Spleen (tissue), 7 donors: ENCODE measurements at regions not wholly inside any gene's neighbourhood (a gene's known extent, or its start where the extent isn't known, plus 50 kb on each side); places are given as distances from the start of the nearest gene placed in this dataset.

Experiments used
- POLR2AphosphoS5 ChIP-seq, 3 donors: sonication (generic); formaldehyde crosslinking; IDR thresholded peaks; one replicate each; pipeline ENCODE4 v1.5.1; 2017; ENCODE audit warnings: antibody characterized with exemption in 3 of 3
- TF ChIP-seq, protein P1 (sequence below), 11 experiments: fragments of 200-600 bp in 7 of 11; fragments of 450-650 bp in 4 of 11; sonication (generic) in 4 of 11; IDR thresholded peaks in 8 of 11; conservative IDR thresholded peaks in 3 of 11; 1 replicate in 7 of 11; 2 replicates in 4 of 11; pipeline versions ENCODE4 v1.4.0 to v1.8.0; 2016 to 2021; ENCODE audit warnings: antibody characterized with exemption in 11 of 11, inconsistent platforms in 4 of 11, mild to moderate bottlenecking in 1 of 11
- donor health status: DM: no; HTN: no; CAD: no; lungs with moderate emphysema.
- donor health status: DM: no; HTN: no; CAD: no.
- donor health status: DM: no; HTN: no; CAD: no.

DNA sequence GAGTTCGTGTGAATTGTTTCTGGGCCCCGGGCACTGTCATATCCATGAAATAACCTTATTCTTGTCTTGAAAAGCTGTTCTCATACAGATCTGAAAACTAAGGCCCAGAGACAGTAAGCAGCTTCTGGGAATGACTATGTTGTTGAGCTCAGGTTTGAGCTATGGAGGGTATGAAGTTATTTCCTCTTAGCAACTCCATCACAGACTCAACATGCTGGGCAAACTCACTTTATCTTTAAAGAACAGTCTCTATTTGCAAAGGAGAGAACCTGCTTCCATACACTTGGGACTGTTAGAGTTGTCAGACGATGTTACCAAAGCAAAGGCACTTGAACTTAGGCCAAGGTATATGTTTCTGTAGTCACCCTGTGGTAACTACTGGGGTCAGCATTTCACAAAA is 90.0 kb downstream of the GPR88 start:
- TF ChIP-seq, protein P1, sequence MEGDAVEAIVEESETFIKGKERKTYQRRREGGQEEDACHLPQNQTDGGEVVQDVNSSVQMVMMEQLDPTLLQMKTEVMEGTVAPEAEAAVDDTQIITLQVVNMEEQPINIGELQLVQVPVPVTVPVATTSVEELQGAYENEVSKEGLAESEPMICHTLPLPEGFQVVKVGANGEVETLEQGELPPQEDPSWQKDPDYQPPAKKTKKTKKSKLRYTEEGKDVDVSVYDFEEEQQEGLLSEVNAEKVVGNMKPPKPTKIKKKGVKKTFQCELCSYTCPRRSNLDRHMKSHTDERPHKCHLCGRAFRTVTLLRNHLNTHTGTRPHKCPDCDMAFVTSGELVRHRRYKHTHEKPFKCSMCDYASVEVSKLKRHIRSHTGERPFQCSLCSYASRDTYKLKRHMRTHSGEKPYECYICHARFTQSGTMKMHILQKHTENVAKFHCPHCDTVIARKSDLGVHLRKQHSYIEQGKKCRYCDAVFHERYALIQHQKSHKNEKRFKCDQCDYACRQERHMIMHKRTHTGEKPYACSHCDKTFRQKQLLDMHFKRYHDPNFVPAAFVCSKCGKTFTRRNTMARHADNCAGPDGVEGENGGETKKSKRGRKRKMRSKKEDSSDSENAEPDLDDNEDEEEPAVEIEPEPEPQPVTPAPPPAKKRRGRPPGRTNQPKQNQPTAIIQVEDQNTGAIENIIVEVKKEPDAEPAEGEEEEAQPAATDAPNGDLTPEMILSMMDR (IDR thresholded peaks at IDR 0.05 in 8 of 11, conservative IDR thresholded peaks at IDR 0.05 in 3 of 11), result no peak
- no peak for TF ChIP-seq POLR2AphosphoS5 (IDR thresholded peaks at IDR 0.05)
